ENCODE measurements at regions not wholly inside any gene's neighbourhood (a gene's known extent, or its start where the extent isn't known, plus 50 kb on each side); places are given as distances from the start of the nearest gene placed in this dataset.
"Not testable (repeated sequence)": the region's sequence is repeated elsewhere in the genome, so short reads cannot be mapped to it uniquely, and the experiment has no call there.

GRCh38 chr5:87751824-87752223, 339.1 kb upstream of the CCNH start:
- DNase-seq (ENCODE audit: low spot score) = no peak

GRCh38 chr5:87746891-87747377, 334.2 kb upstream of the CCNH start:
- DNase-seq (ENCODE audit: low spot score) = peak; percentile 26

- no peak for DNase-seq (ENCODE audit: low spot score)
These were observed 333.6 kb upstream of the CCNH start for GRCh38 chr5:87746341-87746740.

GRCh38 chr5:87741881-87742280, 329.2 kb upstream of the CCNH start:
- DNase-seq (ENCODE audit: low spot score) = no peak

GRCh38 chr5:87735923-87736322, 323.2 kb upstream of the CCNH start:
- DNase-seq (ENCODE audit: low spot score) = no peak

- no peak for DNase-seq (ENCODE audit: low spot score)
These were observed 321.2 kb upstream of the CCNH start for GRCh38 chr5:87733897-87734296.

- DNase-seq (ENCODE audit: low spot score) = no peak
These were observed 320.4 kb upstream of the CCNH start for GRCh38 chr5:87732875-87733768.

GRCh38 chr5:87729781-87730180, 317.1 kb upstream of the CCNH start:
- DNase-seq (ENCODE audit: low spot score) = no peak

- DNase-seq (ENCODE audit: low spot score) = no peak
These were observed 309.6 kb upstream of the CCNH start for GRCh38 chr5:87722286-87722685.

GRCh38 chr5:87718224-87718925, 305.6 kb upstream of the CCNH start:
- not testable (repeated sequence) for DNase-seq (ENCODE audit: low spot score)

- DNase-seq (ENCODE audit: low spot score) = no peak
These were observed 305.0 kb upstream of the CCNH start for GRCh38 chr5:87717761-87718160.

- DNase-seq (ENCODE audit: low spot score) = no peak
These were observed 293.1 kb upstream of the CCNH start for GRCh38 chr5:87705876-87706275.

- DNase-seq (ENCODE audit: low spot score) = no peak
These were observed 274.2 kb upstream of the CCNH start for GRCh38 chr5:87686975-87687374.

GRCh38 chr5:87686018-87686417, 273.3 kb upstream of the CCNH start:
- no peak for DNase-seq (ENCODE audit: low spot score)

- no peak for DNase-seq (ENCODE audit: low spot score)
These were observed 261.5 kb upstream of the CCNH start for GRCh38 chr5:87674235-87674634.

- DNase-seq (ENCODE audit: low spot score) = no peak
These were observed 258.4 kb upstream of the CCNH start for GRCh38 chr5:87671146-87671545.

GRCh38 chr5:87665166-87665565, 252.4 kb upstream of the CCNH start:
- no peak for DNase-seq (ENCODE audit: low spot score)

- DNase-seq (ENCODE audit: low spot score) = no peak
These were observed 249.2 kb upstream of the CCNH start for GRCh38 chr5:87661784-87662566.

GRCh38 chr5:87653242-87653641, 240.5 kb upstream of the CCNH start:
- DNase-seq (ENCODE audit: low spot score) = no peak

- no peak for DNase-seq (ENCODE audit: low spot score)
These were observed 237.6 kb upstream of the CCNH start for GRCh38 chr5:87650284-87650683.

- DNase-seq (ENCODE audit: low spot score) = no peak
These were observed 236.7 kb upstream of the CCNH start for GRCh38 chr5:87649455-87649854.

GRCh38 chr5:87645224-87645623, 232.5 kb upstream of the CCNH start:
- DNase-seq (ENCODE audit: low spot score) = no peak
